GM12892 (cell line): ENCODE measurements at regions not wholly inside any gene's neighbourhood (a gene's known extent, or its start where the extent isn't known, plus 50 kb on each side); places are given as distances from the start of the nearest gene placed in this dataset.

Experiments used
- POLR2A ChIP-seq: IDR thresholded peaks from 2 replicates; pipeline ENCODE4 v1.6.1; 2011; ENCODE audit warnings: low read depth, low read length, control low read depth
- POLR2AphosphoS5 ChIP-seq: IDR thresholded peaks from 2 replicates; pipeline ENCODE4 v1.6.1; 2011; ENCODE audit warnings: low read depth, low read length, control low read depth
- TAF1 ChIP-seq: IDR thresholded peaks from 2 replicates; pipeline ENCODE4 v1.6.1; 2011; ENCODE audit warnings: low read depth, mild to moderate bottlenecking, control low read depth, low read length, borderline replicate concordance

DNA sequence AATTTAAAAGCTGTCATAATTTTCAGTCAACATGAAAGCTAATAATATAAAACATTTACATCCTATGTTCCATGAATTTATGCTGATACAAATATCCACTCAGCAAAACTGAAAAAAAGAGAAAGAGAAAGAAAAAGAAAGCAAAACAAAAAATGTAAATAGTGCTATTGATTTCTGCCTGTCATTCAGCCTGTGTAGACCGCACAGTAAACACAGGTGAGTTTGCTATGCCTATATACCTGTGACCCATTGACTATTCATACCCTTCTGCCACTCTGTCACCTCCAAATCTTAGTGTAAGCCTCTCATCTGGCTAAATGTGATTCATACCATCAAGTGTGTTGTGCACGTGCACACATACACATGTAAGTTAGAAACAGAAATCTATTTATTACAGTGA lies 359.0 kb upstream of the RORB start:
- TF ChIP-seq POLR2A (no peak), TAF1 (no peak), POLR2AphosphoS5 (no peak)
